ENCODE measurements at regions not wholly inside any gene's neighbourhood (a gene's known extent, or its start where the extent isn't known, plus 50 kb on each side); places are given as distances from the start of the nearest gene placed in this dataset.

- TF ChIP-seq, protein P1, sequence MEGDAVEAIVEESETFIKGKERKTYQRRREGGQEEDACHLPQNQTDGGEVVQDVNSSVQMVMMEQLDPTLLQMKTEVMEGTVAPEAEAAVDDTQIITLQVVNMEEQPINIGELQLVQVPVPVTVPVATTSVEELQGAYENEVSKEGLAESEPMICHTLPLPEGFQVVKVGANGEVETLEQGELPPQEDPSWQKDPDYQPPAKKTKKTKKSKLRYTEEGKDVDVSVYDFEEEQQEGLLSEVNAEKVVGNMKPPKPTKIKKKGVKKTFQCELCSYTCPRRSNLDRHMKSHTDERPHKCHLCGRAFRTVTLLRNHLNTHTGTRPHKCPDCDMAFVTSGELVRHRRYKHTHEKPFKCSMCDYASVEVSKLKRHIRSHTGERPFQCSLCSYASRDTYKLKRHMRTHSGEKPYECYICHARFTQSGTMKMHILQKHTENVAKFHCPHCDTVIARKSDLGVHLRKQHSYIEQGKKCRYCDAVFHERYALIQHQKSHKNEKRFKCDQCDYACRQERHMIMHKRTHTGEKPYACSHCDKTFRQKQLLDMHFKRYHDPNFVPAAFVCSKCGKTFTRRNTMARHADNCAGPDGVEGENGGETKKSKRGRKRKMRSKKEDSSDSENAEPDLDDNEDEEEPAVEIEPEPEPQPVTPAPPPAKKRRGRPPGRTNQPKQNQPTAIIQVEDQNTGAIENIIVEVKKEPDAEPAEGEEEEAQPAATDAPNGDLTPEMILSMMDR (IDR thresholded peaks at IDR 0.05; ENCODE audit: insufficient read depth, low read depth, low read length): no peak
- peak; percentile 28 for DNase-seq (ENCODE audit: low read depth)
- H3K4me3 ChIP-seq (ENCODE audit: low read depth, low read length): no peak overlapping the region
Measured at GRCh38 chr12:62128175-62128975, 131.8 kb upstream of the USP15 start.

- DNase-seq (ENCODE audit: low read depth): no peak
- TF ChIP-seq, protein P1 (IDR thresholded peaks at IDR 0.05; ENCODE audit: insufficient read depth, low read depth, low read length): no peak
- no peak overlapping the region for H3K4me3 ChIP-seq (ENCODE audit: low read depth, low read length)
Measured at GRCh38 chr12:62129291-62129690, 130.9 kb upstream of the USP15 start.

DNA sequence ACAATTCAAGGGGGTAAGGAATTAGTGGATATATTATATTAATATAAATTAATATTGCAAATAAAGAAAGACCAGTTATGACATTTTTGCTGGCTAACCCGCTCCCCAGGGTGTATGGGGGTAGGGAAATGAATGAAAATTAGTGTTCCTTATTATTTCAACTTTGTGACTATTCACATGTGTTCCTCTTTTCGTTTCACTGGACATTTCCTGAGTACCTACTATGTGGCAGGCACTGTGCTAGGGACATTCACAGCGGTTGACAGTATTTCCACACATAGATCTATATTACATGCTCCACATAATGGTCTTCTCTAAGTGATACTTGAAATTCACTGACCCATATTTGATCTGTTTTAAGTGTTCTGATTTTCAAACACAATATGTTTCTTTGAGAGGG is 129.8 kb upstream of the USP15 start:
- TF ChIP-seq, protein P1 (IDR thresholded peaks at IDR 0.05; ENCODE audit: insufficient read depth, low read depth, low read length): no peak
- no peak overlapping the region for H3K4me3 ChIP-seq (ENCODE audit: low read depth, low read length)
- DNase-seq (ENCODE audit: low read depth): no peak

GRCh38 chr12:62130834-62131552 is 129.2 kb upstream of the USP15 start:
- TF ChIP-seq, protein P1 (IDR thresholded peaks at IDR 0.05; ENCODE audit: insufficient read depth, low read depth, low read length): no peak
- DNase-seq (ENCODE audit: low read depth): no peak
- H3K4me3 ChIP-seq (ENCODE audit: low read depth, low read length): no peak overlapping the region

- DNase-seq (ENCODE audit: low read depth): no peak
- TF ChIP-seq, protein P1 (IDR thresholded peaks at IDR 0.05; ENCODE audit: insufficient read depth, low read depth, low read length): no peak
- H3K4me3 ChIP-seq (ENCODE audit: low read depth, low read length): no peak overlapping the region
Measured at GRCh38 chr12:62133440-62133839, 126.8 kb upstream of the USP15 start.

GRCh38 chr12:62135553-62136200 is 124.5 kb upstream of the USP15 start:
- TF ChIP-seq, protein P1 (IDR thresholded peaks at IDR 0.05; ENCODE audit: insufficient read depth, low read depth, low read length): no peak
- H3K4me3 ChIP-seq (ENCODE audit: low read depth, low read length): no peak overlapping the region
- no peak for DNase-seq (ENCODE audit: low read depth)
